Right lobe of liver (tissue), 4 donors: ENCODE measurements at regions not wholly inside any gene's neighbourhood (a gene's known extent, or its start where the extent isn't known, plus 50 kb on each side); places are given as distances from the start of the nearest gene placed in this dataset.

Experiments
- POLR2A ChIP-seq: fragments of 450-650 bp; IDR thresholded peaks from one replicate; pipeline ENCODE4 v1.6.1; 2017; ENCODE audit warnings: antibody characterized with exemption, mild to moderate bottlenecking
- TF ChIP-seq, protein P1 (sequence below), 4 donors: fragments of 200-600 bp in 3 of 4; fragments of 450-650 bp in 1 of 4; IDR thresholded peaks; one replicate each; pipeline versions ENCODE4 v1.5.1 to v1.8.0; 2016 to 2022; ENCODE audit warnings: antibody characterized with exemption in 4 of 4, mild to moderate bottlenecking in 2 of 4
- donor health status: DM: no; HTN: no; CAD: no.
- donor health status: DM: no; HTN: no; CAD: no.
- donor health status: DM: no; HTN: yes; CAD: no.

DNA sequence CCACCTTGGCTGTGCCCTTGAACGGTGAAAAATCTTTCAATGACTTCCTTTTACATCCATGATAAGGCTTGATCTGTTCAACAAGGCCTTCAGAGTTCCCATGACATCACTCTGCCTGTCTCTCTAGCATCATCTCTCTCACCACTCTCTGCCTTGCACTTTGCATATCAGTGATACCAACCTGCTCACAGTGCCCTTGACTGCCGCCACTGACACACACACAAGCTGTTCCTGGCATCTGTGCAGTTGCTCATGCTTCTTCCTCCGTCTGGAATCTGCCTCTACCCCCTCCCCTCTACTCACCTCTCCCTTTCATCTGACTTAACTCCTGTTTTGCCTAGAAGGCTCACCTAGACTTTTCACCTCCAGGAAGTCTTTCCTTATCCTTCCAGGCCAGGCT, 79.1 kb upstream of the SEC11C start:
- TF ChIP-seq, protein P1, sequence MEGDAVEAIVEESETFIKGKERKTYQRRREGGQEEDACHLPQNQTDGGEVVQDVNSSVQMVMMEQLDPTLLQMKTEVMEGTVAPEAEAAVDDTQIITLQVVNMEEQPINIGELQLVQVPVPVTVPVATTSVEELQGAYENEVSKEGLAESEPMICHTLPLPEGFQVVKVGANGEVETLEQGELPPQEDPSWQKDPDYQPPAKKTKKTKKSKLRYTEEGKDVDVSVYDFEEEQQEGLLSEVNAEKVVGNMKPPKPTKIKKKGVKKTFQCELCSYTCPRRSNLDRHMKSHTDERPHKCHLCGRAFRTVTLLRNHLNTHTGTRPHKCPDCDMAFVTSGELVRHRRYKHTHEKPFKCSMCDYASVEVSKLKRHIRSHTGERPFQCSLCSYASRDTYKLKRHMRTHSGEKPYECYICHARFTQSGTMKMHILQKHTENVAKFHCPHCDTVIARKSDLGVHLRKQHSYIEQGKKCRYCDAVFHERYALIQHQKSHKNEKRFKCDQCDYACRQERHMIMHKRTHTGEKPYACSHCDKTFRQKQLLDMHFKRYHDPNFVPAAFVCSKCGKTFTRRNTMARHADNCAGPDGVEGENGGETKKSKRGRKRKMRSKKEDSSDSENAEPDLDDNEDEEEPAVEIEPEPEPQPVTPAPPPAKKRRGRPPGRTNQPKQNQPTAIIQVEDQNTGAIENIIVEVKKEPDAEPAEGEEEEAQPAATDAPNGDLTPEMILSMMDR (IDR thresholded peaks at IDR 0.05) = no peak
- no peak for TF ChIP-seq POLR2A
